Loucy (cell line): ENCODE measurements at regions not wholly inside any gene's neighbourhood (a gene's known extent, or its start where the extent isn't known, plus 50 kb on each side); places are given as distances from the start of the nearest gene placed in this dataset.

Experiments
- CTCF ChIP-seq: fragments of 200-600 bp; sonication (generic); conservative IDR thresholded peaks from 2 replicates; pipeline ENCODE4 v1.5.1; 2014; ENCODE audit warnings: mild to moderate bottlenecking, antibody characterized with exemption, low read length
- EZH2phosphoT487 ChIP-seq: fragments of 200-600 bp; IDR thresholded peaks from 2 replicates; pipeline ENCODE4 v1.6.1; 2018; ENCODE audit warnings: antibody characterized with exemption, mild to moderate bottlenecking, moderate library complexity, borderline replicate concordance

- no peak for TF ChIP-seq CTCF
- TF ChIP-seq EZH2phosphoT487, result no peak
Observed at GRCh38 chrX:128619490-128619889, 567.3 kb upstream of the ACTRT1 start.
